ENCODE measurements at regions not wholly inside any gene's neighbourhood (a gene's known extent, or its start where the extent isn't known, plus 50 kb on each side); places are given as distances from the start of the nearest gene placed in this dataset.
"Not testable (repeated sequence)": the region's sequence is repeated elsewhere in the genome, so short reads cannot be mapped to it uniquely, and the experiment has no call there.

- H3K4me3 ChIP-seq (replicated peaks; ENCODE audit: low read depth, low read length): no peak overlapping the region
- DNase-seq (ENCODE audit: extremely low read depth, low read depth): no peak
- TF ChIP-seq, protein P1, sequence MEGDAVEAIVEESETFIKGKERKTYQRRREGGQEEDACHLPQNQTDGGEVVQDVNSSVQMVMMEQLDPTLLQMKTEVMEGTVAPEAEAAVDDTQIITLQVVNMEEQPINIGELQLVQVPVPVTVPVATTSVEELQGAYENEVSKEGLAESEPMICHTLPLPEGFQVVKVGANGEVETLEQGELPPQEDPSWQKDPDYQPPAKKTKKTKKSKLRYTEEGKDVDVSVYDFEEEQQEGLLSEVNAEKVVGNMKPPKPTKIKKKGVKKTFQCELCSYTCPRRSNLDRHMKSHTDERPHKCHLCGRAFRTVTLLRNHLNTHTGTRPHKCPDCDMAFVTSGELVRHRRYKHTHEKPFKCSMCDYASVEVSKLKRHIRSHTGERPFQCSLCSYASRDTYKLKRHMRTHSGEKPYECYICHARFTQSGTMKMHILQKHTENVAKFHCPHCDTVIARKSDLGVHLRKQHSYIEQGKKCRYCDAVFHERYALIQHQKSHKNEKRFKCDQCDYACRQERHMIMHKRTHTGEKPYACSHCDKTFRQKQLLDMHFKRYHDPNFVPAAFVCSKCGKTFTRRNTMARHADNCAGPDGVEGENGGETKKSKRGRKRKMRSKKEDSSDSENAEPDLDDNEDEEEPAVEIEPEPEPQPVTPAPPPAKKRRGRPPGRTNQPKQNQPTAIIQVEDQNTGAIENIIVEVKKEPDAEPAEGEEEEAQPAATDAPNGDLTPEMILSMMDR (IDR thresholded peaks at IDR 0.05; ENCODE audit: low read depth, low read length, missing control alignments): no peak
Observed at GRCh38 chr2:47728551-47728950, 54.4 kb upstream of the MSH6 start.

DNA sequence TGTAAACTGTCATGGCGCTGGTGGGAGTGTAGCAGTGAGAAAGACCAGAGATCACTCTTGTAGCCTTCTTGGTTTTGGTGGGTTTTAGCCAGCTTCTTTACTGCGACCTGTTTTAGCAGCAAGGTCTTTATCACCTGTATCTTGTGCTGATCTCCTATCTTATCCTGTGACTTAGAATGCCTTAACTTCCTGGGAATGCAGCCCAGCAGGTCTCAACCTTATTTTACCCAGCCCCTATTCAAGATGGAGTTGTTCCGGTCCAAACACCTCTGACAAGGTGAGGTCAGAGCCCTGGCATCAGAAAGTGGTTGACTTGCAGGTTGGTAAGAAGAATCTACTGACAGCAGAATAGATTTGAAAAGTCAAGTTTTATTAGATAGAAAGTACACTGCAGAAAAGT is 55.0 kb upstream of the MSH6 start:
- TF ChIP-seq, protein P1 (IDR thresholded peaks at IDR 0.05; ENCODE audit: low read depth, low read length, missing control alignments): no peak
- DNase-seq (ENCODE audit: extremely low read depth, low read depth): no peak
- no peak overlapping the region for H3K4me3 ChIP-seq (replicated peaks; ENCODE audit: low read depth, low read length)

DNA sequence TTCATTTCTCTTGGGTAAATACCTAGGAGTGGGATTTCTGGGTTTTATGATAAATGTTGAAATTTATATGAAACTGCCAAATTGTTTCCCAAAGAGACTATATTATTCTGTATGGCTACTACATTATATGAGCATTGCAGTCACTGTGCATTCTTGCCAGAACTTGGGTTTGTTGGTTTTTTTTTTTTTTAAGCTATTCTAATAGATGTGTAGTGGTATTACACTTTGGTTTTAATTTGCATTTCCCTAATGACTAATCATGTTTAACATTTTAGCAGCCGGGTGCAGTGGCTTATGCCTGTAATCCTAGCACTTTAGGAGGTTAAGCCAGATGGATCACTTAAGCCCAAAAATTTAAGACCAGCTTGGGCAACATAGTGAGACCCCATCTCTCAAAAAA is 56.0 kb upstream of the MSH6 start:
- not testable (repeated sequence) for H3K4me3 ChIP-seq (replicated peaks; ENCODE audit: low read depth, low read length); DNase-seq (ENCODE audit: extremely low read depth, low read depth)

DNA sequence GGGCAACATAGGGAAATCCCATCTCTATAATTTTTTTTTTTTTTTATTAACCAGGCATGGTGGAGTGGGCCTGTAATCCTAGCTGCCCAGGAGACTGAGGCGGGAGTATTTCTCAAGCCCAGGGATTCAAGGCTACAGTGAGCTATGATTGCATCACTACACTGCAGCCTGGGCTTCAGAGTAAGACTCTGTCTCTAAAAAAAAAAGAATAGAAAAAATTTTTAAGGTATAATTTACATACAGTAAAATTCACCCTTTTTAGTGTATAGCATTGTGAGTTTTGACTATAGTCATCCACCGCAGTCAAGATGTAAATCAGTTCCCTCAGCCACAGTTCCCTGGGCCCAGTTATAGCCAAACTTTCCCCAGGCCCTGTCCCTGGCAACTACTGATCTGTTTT is 57.1 kb upstream of the MSH6 start:
- TF ChIP-seq, protein P1 (IDR thresholded peaks at IDR 0.05; ENCODE audit: low read depth, low read length, missing control alignments): no peak
- H3K4me3 ChIP-seq (replicated peaks; ENCODE audit: low read depth, low read length): no peak overlapping the region
- no peak for DNase-seq (ENCODE audit: extremely low read depth, low read depth)

DNA sequence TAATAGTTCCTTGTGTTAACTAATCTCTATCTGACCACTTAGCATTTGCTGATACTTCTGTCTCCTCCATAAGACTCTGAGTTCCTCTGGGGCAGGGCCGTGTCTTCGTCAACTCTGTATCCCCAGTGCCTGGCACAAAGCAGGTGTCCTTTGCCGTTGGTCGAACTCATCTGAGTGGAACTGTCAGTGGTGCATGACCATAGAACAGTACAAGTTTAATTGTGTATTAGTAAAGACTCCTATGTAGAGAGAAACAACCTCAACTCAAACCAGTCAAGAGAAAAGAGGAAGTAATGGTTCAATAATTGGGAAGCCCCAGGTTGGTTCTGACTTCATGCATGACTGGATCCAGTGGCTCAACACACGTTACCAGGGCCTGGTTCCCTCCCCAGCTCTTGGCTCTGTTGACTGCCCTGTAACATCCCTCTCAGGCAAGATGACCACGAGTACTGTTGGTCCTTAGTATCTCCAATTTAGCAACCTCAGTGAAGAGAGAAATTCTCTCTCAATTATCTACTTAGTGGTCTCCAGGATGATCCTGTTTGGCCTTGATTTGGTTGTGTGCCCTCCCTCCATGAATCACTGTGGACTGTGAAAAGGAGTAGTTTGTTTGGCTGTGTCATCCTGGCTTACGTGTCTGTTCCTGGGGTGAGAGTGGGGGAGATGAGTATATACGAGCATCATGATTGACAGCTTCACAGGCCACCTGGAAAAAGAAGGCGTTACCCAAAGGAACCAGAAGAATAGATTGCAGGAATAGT is 58.5 kb upstream of the MSH6 start:
- H3K4me3 ChIP-seq (replicated peaks; ENCODE audit: low read depth, low read length): no peak overlapping the region
- TF ChIP-seq, protein P1 (IDR thresholded peaks at IDR 0.05; ENCODE audit: low read depth, low read length, missing control alignments): no peak
- no peak for DNase-seq (ENCODE audit: extremely low read depth, low read depth)

DNA sequence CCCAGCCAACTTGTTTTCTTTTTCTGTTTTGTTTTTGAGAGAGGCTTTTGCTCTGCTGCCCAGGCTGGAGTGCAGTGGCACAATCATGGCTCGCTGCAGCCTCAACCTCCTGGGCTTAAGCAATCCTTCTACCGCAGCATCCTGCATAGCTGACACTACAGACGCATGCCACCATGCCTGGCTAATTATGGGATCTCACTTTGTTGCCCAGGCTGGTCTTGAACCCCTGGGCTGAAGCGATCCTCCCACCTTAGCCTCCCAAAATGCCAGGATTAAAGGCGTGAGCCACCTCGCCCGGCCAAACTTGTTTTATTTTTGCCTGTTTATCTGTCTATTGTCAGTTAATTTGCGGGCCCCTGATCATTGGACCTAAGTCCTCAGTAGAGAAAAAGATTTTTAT is 61.6 kb upstream of the MSH6 start:
- H3K4me3 ChIP-seq (replicated peaks; ENCODE audit: low read depth, low read length): no peak overlapping the region
- TF ChIP-seq, protein P1 (IDR thresholded peaks at IDR 0.05; ENCODE audit: low read depth, low read length, missing control alignments): no peak
- no peak for DNase-seq (ENCODE audit: extremely low read depth, low read depth)

GRCh38 chr2:47720559-47720958 is 62.4 kb upstream of the MSH6 start:
- H3K4me3 ChIP-seq (replicated peaks; ENCODE audit: low read depth, low read length): no peak overlapping the region
- TF ChIP-seq, protein P1 (IDR thresholded peaks at IDR 0.05; ENCODE audit: low read depth, low read length, missing control alignments): no peak
- DNase-seq (ENCODE audit: extremely low read depth, low read depth): no peak

Data from HFF-Myc (cell line).